Effector CD8-positive, alpha-beta T cell (primary cell): ENCODE measurements at regions not wholly inside any gene's neighbourhood (a gene's known extent, or its start where the extent isn't known, plus 50 kb on each side); places are given as distances from the start of the nearest gene placed in this dataset.

Experiments
- DNase-seq: peaks from one replicate; lab custom pipeline; 2025; lab: John Stamatoyannopoulos, UW

- no peak for DNase-seq
Observed at GRCh38 chrX:21056622-21057021, 317.6 kb upstream of the CNKSR2 start.

GRCh38 chrX:21047034-21047455, 327.2 kb upstream of the CNKSR2 start:
- DNase-seq, result no peak

GRCh38 chrX:21014326-21014725, 359.9 kb upstream of the CNKSR2 start:
- DNase-seq, result no peak

- no peak for DNase-seq
Observed at GRCh38 chrX:21004835-21005234, 369.4 kb upstream of the CNKSR2 start.

- DNase-seq, result no peak
Observed at GRCh38 chrX:20995829-20996228, 378.4 kb upstream of the CNKSR2 start.

- DNase-seq, result no peak
Observed at GRCh38 chrX:20989361-20989760, 384.9 kb upstream of the CNKSR2 start.

- no peak for DNase-seq
Observed at GRCh38 chrX:20988804-20989203, 385.4 kb upstream of the CNKSR2 start.

- no peak for DNase-seq
Observed at GRCh38 chrX:20988118-20988517, 386.1 kb upstream of the CNKSR2 start.

- no peak for DNase-seq
Observed at GRCh38 chrX:20980426-20980825, 393.8 kb upstream of the CNKSR2 start.

GRCh38 chrX:20974326-20974725, 399.9 kb upstream of the CNKSR2 start:
- no peak for DNase-seq

GRCh38 chrX:20973038-20973437, 401.2 kb upstream of the CNKSR2 start:
- no peak for DNase-seq

GRCh38 chrX:20971250-20971649, 403.0 kb upstream of the CNKSR2 start:
- no peak for DNase-seq

GRCh38 chrX:20969565-20969964, 404.7 kb upstream of the CNKSR2 start:
- DNase-seq, result no peak

GRCh38 chrX:20968996-20969395, 405.2 kb upstream of the CNKSR2 start:
- no peak for DNase-seq

- DNase-seq, result no peak
Observed at GRCh38 chrX:20967725-20968124, 406.5 kb upstream of the CNKSR2 start.

- DNase-seq, result no peak
Observed at GRCh38 chrX:20965270-20966044, 408.8 kb upstream of the CNKSR2 start.

- no peak for DNase-seq
Observed at GRCh38 chrX:20954014-20954413, 420.2 kb upstream of the CNKSR2 start.

- DNase-seq, result no peak
Observed at GRCh38 chrX:20952180-20952579, 422.0 kb upstream of the CNKSR2 start.

- no peak for DNase-seq
Observed at GRCh38 chrX:20951016-20951810, 423.0 kb upstream of the CNKSR2 start.

- no peak for DNase-seq
Observed at GRCh38 chrX:20947411-20947912, 426.8 kb upstream of the CNKSR2 start.

GRCh38 chrX:20913760-20914159, 460.5 kb upstream of the CNKSR2 start:
- DNase-seq, result no peak

- DNase-seq, result no peak
Observed at GRCh38 chrX:20906571-20906970, 467.6 kb upstream of the CNKSR2 start.

- no peak for DNase-seq
Observed at GRCh38 chrX:20884565-20884964, 489.7 kb upstream of the CNKSR2 start.
